ENCODE measurements at regions not wholly inside any gene's neighbourhood (a gene's known extent, or its start where the extent isn't known, plus 50 kb on each side); places are given as distances from the start of the nearest gene placed in this dataset.

DNA sequence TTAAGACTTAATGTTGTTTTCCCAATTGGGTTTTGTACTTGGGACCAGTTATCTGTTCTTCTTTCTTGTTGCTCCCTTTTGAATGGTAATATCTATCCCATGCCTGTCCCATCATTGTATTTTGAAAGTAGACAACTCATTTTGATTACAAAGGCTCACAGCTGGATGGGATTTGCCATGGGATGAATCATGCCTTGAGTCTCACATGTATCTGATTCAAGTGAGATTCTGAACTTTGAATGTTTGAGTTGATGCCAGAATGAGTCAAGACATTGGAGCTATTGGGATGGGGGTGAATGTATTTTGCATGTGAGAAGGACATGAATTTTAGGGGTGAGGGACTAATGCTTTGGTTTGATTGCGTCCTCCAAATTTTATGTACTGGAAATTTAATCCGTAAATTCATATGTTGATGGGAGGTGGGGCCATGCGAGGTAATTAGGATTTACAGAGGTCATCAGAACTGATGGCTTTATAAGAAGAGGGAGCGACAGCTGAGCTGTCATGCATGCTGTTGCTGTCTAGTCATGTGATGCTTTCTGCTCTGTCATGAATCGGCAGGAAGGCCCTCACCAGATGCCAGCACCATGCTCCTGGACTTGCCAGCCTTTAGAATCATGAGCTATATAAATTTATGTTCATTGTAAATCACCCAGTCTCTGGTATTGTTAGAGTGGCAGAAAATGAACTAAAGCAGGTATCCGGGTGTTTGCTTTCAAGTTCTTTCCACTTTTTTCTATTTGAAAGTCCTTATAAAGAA lies 741.3 kb upstream of the RAB6C start:
- H3K4me3 ChIP-seq (ENCODE audit: low read depth in 1 of 2, low read length in 2 of 2): no peak overlapping the region
- H3K27me3 ChIP-seq (ENCODE audit: control insufficient read depth in 1 of 2, insufficient read depth in 2 of 2, low read length in 2 of 2): no peaks in the 10 kb centered on the region
- no peaks in the 10 kb centered on the region for H3K9me3 ChIP-seq (ENCODE audit: low read length)
- no peaks in the 10 kb centered on the region for H3K4me1 ChIP-seq (ENCODE audit: insufficient read depth, low read length)
- no peak overlapping the region for H3K9ac ChIP-seq (ENCODE audit: low read length)
- no peak overlapping the region for H3K27ac ChIP-seq (ENCODE audit: low read depth, low read length)
- H3K36me3 ChIP-seq (ENCODE audit: insufficient read depth, low read length): no peaks in the 10 kb centered on the region

DNA sequence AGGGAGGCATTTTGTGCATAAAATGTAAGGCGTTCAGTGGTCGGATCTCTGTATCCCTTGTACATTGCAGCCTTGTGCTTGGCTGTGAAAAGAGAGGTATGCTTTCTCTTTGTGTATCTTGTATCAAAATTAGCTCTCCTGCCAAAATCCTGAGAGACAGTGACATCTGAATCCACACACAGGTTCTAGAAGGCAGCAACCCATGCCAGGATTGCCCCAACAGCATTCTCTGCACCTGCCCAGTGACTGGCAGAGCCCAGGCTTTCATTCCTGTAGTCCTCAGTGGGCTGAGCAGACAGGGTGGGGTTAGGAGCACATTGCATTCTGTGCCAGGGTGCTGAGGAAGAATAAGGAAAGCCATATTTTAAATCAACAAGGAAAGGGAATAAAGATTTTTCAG lies 740.3 kb upstream of the RAB6C start:
- Histone ChIP-seq H3K27me3 (ENCODE audit: control insufficient read depth in 1 of 2, insufficient read depth in 2 of 2, low read length in 2 of 2) (no peaks in the 10 kb centered on the region), H3K27ac (ENCODE audit: low read depth, low read length) (no peak overlapping the region), H3K9ac (ENCODE audit: low read length) (no peak overlapping the region), H3K4me3 (ENCODE audit: low read depth in 1 of 2, low read length in 2 of 2) (no peak overlapping the region), H3K9me3 (ENCODE audit: low read length) (no peaks in the 10 kb centered on the region), H3K36me3 (ENCODE audit: insufficient read depth, low read length) (no peaks in the 10 kb centered on the region), H3K4me1 (ENCODE audit: insufficient read depth, low read length) (no peaks in the 10 kb centered on the region)

DNA sequence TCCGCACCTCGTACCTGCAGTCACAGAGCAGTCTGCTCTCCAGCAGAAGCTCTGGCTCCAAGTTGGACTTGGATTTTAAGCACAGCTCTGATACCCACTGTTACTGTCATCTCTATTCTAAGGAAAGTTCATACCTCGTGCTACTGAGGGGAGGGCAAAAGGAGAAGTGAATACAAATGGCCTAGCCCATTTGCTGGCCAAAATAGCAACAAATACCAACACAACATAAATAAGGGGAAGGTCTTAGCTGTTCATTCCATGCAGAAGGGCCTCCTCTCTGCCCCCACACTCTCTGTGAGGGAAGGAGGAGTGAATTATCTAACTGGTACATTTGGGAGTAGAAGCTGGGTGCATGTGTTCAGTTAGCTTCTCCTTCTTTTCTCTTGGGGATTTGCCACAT lies 739.4 kb upstream of the RAB6C start:
- H3K4me3 ChIP-seq (ENCODE audit: low read depth in 1 of 2, low read length in 2 of 2): no peak overlapping the region
- H3K4me1 ChIP-seq (ENCODE audit: insufficient read depth, low read length): no peaks in the 10 kb centered on the region
- no peaks in the 10 kb centered on the region for H3K9me3 ChIP-seq (ENCODE audit: low read length)
- H3K9ac ChIP-seq (ENCODE audit: low read length): no peak overlapping the region
- H3K36me3 ChIP-seq (ENCODE audit: insufficient read depth, low read length): no peaks in the 10 kb centered on the region
- H3K27me3 ChIP-seq (ENCODE audit: control insufficient read depth in 1 of 2, insufficient read depth in 2 of 2, low read length in 2 of 2): no peaks in the 10 kb centered on the region
- H3K27ac ChIP-seq (ENCODE audit: low read depth, low read length): no peak overlapping the region

DNA sequence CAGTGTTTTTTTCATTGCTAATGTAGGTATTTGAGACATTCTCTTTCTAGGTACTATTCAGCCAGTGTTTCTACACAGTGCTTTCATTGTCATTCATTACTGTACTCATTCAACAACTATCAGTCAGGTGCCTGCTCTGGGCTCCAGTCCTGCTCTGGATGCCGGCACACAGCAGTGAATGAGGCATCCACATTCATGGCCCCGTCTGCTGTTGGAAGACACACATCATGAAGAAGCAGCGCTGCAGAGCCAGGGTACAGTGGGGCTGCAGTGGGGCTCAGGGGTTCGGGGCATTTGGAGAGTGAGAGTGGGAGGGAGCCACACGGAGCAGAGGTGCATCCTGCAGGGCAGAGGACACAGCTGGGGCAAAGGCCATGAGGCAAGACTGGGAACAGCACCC lies 737.2 kb upstream of the RAB6C start:
- H3K9me3 ChIP-seq (ENCODE audit: low read length): no peaks in the 10 kb centered on the region
- no peak overlapping the region for H3K4me3 ChIP-seq (ENCODE audit: low read depth in 1 of 2, low read length in 2 of 2)
- H3K9ac ChIP-seq (ENCODE audit: low read length): no peak overlapping the region
- no peaks in the 10 kb centered on the region for H3K36me3 ChIP-seq (ENCODE audit: insufficient read depth, low read length)
- no peaks in the 10 kb centered on the region for H3K27me3 ChIP-seq (ENCODE audit: control insufficient read depth in 1 of 2, insufficient read depth in 2 of 2, low read length in 2 of 2)
- no peaks in the 10 kb centered on the region for H3K4me1 ChIP-seq (ENCODE audit: insufficient read depth, low read length)
- H3K27ac ChIP-seq (ENCODE audit: low read depth, low read length): no peak overlapping the region

DNA sequence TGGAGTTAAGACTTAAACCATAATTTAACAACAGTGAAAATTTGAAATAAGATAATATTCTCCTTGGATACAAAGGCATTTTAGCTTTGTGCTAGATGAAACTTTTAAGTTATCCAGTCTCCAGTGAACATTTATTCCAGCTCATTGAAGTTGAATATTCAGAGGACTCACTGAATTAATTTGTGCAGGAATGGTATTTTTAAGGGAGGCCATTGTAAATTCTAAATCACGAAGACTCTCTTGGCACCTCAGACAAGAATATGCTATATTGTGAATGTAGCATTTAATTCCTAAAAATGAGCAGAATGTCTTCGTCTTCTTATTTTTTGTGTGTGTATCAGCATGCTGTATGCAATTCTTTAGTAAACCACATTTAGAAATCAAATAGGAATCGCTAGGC lies 731.7 kb upstream of the RAB6C start:
- H3K36me3 ChIP-seq (ENCODE audit: insufficient read depth, low read length): no peaks in the 10 kb centered on the region
- no peak overlapping the region for H3K9ac ChIP-seq (ENCODE audit: low read length)
- H3K27ac ChIP-seq (ENCODE audit: low read depth, low read length): no peak overlapping the region
- no peak overlapping the region for H3K4me3 ChIP-seq (ENCODE audit: low read depth in 1 of 2, low read length in 2 of 2)
- no peaks in the 10 kb centered on the region for H3K9me3 ChIP-seq (ENCODE audit: low read length)
- no peaks in the 10 kb centered on the region for H3K27me3 ChIP-seq (ENCODE audit: control insufficient read depth in 1 of 2, insufficient read depth in 2 of 2, low read length in 2 of 2)
- no peaks in the 10 kb centered on the region for H3K4me1 ChIP-seq (ENCODE audit: insufficient read depth, low read length)

DNA sequence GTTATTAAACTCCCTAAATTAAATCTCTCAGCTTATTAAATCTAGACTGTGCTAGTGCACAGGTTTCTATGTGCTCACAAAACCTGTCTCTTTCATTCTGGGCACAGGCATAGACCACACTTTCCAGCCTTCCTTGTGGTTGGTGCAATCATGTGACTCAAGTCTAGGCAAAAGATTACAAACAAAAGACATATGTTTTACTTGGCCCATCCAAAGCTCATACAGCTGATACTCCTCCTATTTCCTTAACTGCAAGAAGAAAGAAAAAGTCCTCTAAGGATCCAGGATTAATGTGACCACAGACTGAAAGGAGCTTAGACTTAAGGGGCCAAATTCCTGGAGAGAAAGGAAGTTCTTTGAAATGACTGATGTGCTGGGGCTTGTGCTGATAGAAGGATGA lies 731.3 kb upstream of the RAB6C start:
- Histone ChIP-seq H3K27ac (ENCODE audit: low read depth, low read length) (no peak overlapping the region), H3K9me3 (ENCODE audit: low read length) (no peaks in the 10 kb centered on the region), H3K27me3 (ENCODE audit: control insufficient read depth in 1 of 2, insufficient read depth in 2 of 2, low read length in 2 of 2) (no peaks in the 10 kb centered on the region), H3K9ac (ENCODE audit: low read length) (no peak overlapping the region), H3K36me3 (ENCODE audit: insufficient read depth, low read length) (no peaks in the 10 kb centered on the region), H3K4me3 (ENCODE audit: low read depth in 1 of 2, low read length in 2 of 2) (no peak overlapping the region), H3K4me1 (ENCODE audit: insufficient read depth, low read length) (no peaks in the 10 kb centered on the region)

DNA sequence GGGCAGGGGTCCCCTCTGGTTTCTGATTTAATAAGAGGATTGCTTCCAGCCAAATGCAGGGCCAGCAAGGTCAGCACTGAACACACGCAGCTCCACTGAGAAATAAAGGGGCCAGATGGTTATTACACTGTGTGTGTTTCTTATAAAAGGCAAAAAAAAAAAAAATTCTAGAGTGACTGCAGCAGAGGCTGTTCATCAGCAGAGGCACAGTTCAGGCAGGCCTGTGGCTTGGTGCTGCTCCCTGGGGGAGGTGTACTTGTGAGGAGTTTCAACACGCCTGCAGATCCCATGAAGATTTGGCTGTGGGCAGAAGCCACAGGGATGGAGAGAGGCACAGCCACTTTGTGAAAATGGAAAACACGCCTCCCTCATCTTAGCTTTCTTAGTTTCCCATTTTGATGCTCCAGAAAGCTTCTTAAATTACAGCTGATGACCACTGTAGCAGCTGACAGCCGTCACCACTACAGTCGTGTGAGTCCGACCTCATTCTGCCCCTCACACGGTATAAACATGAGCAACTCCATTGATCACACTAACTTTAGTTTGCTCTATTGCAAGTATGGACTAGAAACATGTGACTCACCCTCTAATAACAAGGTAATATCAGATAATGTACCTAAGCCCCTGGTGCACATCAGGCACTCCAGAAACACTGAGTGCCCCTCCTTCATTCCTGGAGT lies 726.5 kb upstream of the RAB6C start:
- Histone ChIP-seq H3K4me3 (ENCODE audit: low read depth in 1 of 2, low read length in 2 of 2) (no peak overlapping the region), H3K4me1 (ENCODE audit: insufficient read depth, low read length) (no peaks in the 10 kb centered on the region), H3K9ac (ENCODE audit: low read length) (no peak overlapping the region), H3K36me3 (ENCODE audit: insufficient read depth, low read length) (no peaks in the 10 kb centered on the region), H3K9me3 (ENCODE audit: low read length) (no peaks in the 10 kb centered on the region), H3K27ac (ENCODE audit: low read depth, low read length) (no peak overlapping the region), H3K27me3 (ENCODE audit: control insufficient read depth in 1 of 2, insufficient read depth in 2 of 2, low read length in 2 of 2) (no peaks in the 10 kb centered on the region)

DNA sequence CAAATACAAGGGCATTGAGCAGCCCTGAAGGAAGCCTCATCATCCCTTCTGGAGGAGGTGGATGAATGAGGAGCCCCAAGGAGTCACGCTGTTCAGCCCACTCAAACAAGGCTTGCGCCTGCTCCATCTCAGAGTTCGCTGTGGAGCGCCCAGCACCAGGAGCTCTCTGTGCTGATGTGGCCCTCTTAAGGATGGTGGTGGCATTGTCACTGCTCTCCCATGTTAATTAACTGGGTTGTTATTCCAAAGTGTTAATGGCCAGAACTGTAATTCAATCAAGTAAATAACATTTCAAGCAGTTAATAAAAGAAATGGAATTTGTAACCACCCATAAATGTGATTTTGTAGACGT lies 726.0 kb upstream of the RAB6C start:
- Histone ChIP-seq H3K4me3 (ENCODE audit: low read depth in 1 of 2, low read length in 2 of 2) (no peak overlapping the region), H3K9me3 (ENCODE audit: low read length) (no peaks in the 10 kb centered on the region), H3K27me3 (ENCODE audit: control insufficient read depth in 1 of 2, insufficient read depth in 2 of 2, low read length in 2 of 2) (no peaks in the 10 kb centered on the region), H3K4me1 (ENCODE audit: insufficient read depth, low read length) (no peaks in the 10 kb centered on the region), H3K36me3 (ENCODE audit: insufficient read depth, low read length) (no peaks in the 10 kb centered on the region), H3K9ac (ENCODE audit: low read length) (no peak overlapping the region), H3K27ac (ENCODE audit: low read depth, low read length) (no peak overlapping the region)

DNA sequence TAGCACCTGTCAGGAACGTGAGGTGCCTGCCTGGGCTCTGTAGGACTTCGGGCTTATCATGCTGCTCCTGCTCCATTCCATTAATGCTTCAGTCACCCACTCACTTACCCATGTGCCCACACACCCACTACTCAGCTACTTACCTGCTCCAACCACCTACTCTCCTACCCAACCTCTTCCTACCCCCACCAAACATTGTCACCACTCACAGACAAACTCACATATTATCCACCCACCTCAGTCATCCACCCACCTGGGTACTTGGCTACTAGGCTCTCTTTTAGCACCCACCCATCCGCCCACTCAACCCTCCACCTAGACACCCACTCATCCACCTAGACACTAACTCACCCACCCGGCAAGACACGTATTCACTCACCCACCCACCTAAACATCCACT lies 724.7 kb upstream of the RAB6C start:
- no peak overlapping the region for H3K4me3 ChIP-seq (ENCODE audit: low read depth in 1 of 2, low read length in 2 of 2)
- H3K27ac ChIP-seq (ENCODE audit: low read depth, low read length): no peak overlapping the region
- H3K4me1 ChIP-seq (ENCODE audit: insufficient read depth, low read length): no peaks in the 10 kb centered on the region

DNA sequence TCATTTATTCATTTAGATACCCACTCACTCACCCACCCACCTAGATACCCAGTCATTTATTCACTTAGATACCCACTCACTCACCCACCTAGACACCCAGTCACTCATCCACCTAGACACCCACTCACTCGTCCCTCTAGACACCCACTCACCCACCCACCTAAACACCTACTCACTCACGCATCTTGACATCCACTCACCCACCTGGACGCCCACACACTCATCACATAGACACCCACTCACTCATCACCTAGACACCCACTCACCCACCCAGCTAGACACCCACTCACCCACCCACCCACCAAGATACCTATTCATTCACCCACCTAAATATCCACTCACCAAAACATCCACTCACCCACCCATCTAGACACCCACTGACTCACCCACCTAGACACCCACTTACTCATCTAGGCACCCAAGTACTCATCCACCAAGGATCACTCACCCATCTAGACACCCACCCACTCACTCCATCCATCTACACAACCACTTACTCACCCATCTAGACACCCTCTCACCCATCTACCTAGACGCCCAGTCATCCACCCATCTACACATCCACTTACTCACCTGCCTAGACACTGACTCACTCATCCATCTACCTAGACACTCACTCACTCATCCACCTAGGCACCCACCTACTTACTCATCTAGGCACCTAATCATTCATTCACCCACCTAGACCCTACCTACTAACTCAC lies 723.7 kb upstream of the RAB6C start:
- Histone ChIP-seq H3K9me3 (ENCODE audit: low read length) (peaks cover 6% of the 10 kb centered on the region), H3K4me1 (ENCODE audit: insufficient read depth, low read length) (no peaks in the 10 kb centered on the region), H3K4me3 (ENCODE audit: low read depth in 1 of 2, low read length in 2 of 2) (no peak overlapping the region), H3K27ac (ENCODE audit: low read depth, low read length) (no peak overlapping the region), H3K27me3 (ENCODE audit: control insufficient read depth in 1 of 2, insufficient read depth in 2 of 2, low read length in 2 of 2) (no peaks in the 10 kb centered on the region), H3K9ac (ENCODE audit: low read length) (no peak overlapping the region), H3K36me3 (ENCODE audit: insufficient read depth, low read length) (no peaks in the 10 kb centered on the region)

More for the DNA sequence above, 724.7 kb upstream of the RAB6C start:
- H3K27me3 ChIP-seq (ENCODE audit: control insufficient read depth in 1 of 2, insufficient read depth in 2 of 2, low read length in 2 of 2): no peaks in the 10 kb centered on the region
- no peaks in the 10 kb centered on the region for H3K36me3 ChIP-seq (ENCODE audit: insufficient read depth, low read length)
- H3K9me3 ChIP-seq (ENCODE audit: low read length): peaks cover 6% of the 10 kb centered on the region
- H3K9ac ChIP-seq (ENCODE audit: low read length): no peak overlapping the region

DNA sequence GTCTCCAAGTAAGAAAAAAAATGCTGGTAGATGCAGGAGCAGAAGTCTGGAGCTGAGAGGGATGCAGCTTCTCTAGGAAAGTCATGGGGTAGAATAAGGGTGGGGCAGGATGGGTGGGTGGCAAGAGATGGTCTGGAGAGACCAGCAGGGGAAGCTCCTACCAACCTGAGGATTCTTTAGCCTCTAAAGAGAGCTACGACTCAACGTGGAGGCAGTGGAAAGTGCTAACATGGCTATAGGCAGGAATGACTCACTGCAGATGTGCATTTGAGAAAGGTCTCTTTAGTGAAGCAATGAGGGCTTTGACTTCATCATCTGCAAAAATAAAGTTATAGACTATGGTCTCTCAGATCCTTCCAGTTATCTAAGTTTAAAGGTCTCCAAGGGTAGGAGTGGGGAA lies 722.8 kb upstream of the RAB6C start:
- H3K27me3 ChIP-seq (ENCODE audit: control insufficient read depth in 1 of 2, insufficient read depth in 2 of 2, low read length in 2 of 2): no peaks in the 10 kb centered on the region
- no peaks in the 10 kb centered on the region for H3K4me1 ChIP-seq (ENCODE audit: insufficient read depth, low read length)
- no peak overlapping the region for H3K27ac ChIP-seq (ENCODE audit: low read depth, low read length)
- H3K9ac ChIP-seq (ENCODE audit: low read length): no peak overlapping the region
- H3K9me3 ChIP-seq (ENCODE audit: low read length): peaks cover 6% of the 10 kb centered on the region
- no peaks in the 10 kb centered on the region for H3K36me3 ChIP-seq (ENCODE audit: insufficient read depth, low read length)
- H3K4me3 ChIP-seq (ENCODE audit: low read depth in 1 of 2, low read length in 2 of 2): no peak overlapping the region

Measured in muscle layer of colon (tissue), 2 donors.